Smooth muscle cell (in vitro differentiated cells): ENCODE measurements at regions not wholly inside any gene's neighbourhood (a gene's known extent, or its start where the extent isn't known, plus 50 kb on each side); places are given as distances from the start of the nearest gene placed in this dataset.

Experiments
- DNase-seq: peaks from one replicate; lab custom pipeline; 2025; ENCODE audit not compliant: unreplicated experiment; lab: John Stamatoyannopoulos, UW
- H2AFZ ChIP-seq: fragments of 200-600 bp; sonication (generic); 2 replicates; pipeline ENCODE4 v1.6.0; 2016; ENCODE audit warnings: antibody characterized with exemption, low read depth, mild to moderate bottlenecking
- H3F3A ChIP-seq: fragments of 200-600 bp; sonication (generic); 2 replicates; pipeline ENCODE4 v1.6.0; 2017; ENCODE audit warnings: antibody characterized with exemption, low read depth
- H3K27ac ChIP-seq: fragments of 200-600 bp; sonication (generic); 2 replicates; pipeline ENCODE4 v1.5.1; 2016; ENCODE audit warnings: low read depth, mild to moderate bottlenecking
- H3K27me3 ChIP-seq: fragments of 200-600 bp; sonication (generic); 2 replicates; pipeline ENCODE4 v1.6.1; 2016; ENCODE audit warnings: low read depth, mild to moderate bottlenecking
- H3K36me3 ChIP-seq: fragments of 200-600 bp; sonication (generic); 2 replicates; pipeline ENCODE4 v1.5.1; 2016; ENCODE audit warnings: low read depth
- H3K4me1 ChIP-seq: fragments of 200-600 bp; sonication (generic); 2 replicates; pipeline ENCODE4 v1.5.1; 2016; ENCODE audit warnings: low read depth
- H3K4me2 ChIP-seq: fragments of 200-600 bp; sonication (generic); 2 replicates; pipeline ENCODE4 v1.6.0; 2016; ENCODE audit warnings: mild to moderate bottlenecking
- H3K4me3 ChIP-seq: fragments of 200-600 bp; sonication (generic); 2 replicates; pipeline ENCODE4 v1.5.1; 2016; ENCODE audit warnings: mild to moderate bottlenecking
- H3K79me2 ChIP-seq: fragments of 200-600 bp; sonication (generic); 2 replicates; pipeline ENCODE4 v1.6.0; 2016; ENCODE audit warnings: low read depth, mild to moderate bottlenecking
- H3K9ac ChIP-seq: fragments of 200-600 bp; sonication (generic); 2 replicates; pipeline ENCODE4 v1.6.0; 2016; ENCODE audit warnings: low read depth
- H3K9me3 ChIP-seq: fragments of 200-600 bp; sonication (generic); replicated peaks from 2 replicates; pipeline ENCODE4 v1.5.1; 2016; ENCODE audit warnings: low read depth
- H4K20me1 ChIP-seq: fragments of 200-600 bp; sonication (generic); 2 replicates; pipeline ENCODE4 v1.6.0; 2016; ENCODE audit warnings: low read depth
- CTCF ChIP-seq: fragments of 200-600 bp; sonication (generic); IDR thresholded peaks from 2 replicates; pipeline ENCODE4 v1.5.1; 2017; ENCODE audit warnings: borderline replicate concordance, mild to moderate bottlenecking, antibody characterized with exemption; ENCODE audit not compliant: insufficient read depth, poor library complexity, severe bottlenecking
- WGBS: methylation state at CpG from one replicate; pipeline ENCODE4 v1.1.7; 2016; ENCODE audit warnings: low lambda C conversion rate; 5-methylcytosine and 5-hydroxymethylcytosine counted together

- no peak for DNase-seq
- no peaks in the 10 kb centered on the region for H3K36me3 ChIP-seq
- H3K4me1 ChIP-seq: no peaks in the 10 kb centered on the region
- H3K4me3 ChIP-seq: no peak overlapping the region
- H3K4me2 ChIP-seq: no peak overlapping the region
- H3K9ac ChIP-seq: no peak overlapping the region
- H3F3A ChIP-seq: no peaks in the 10 kb centered on the region
- H3K9me3 ChIP-seq: no peaks in the 10 kb centered on the region
- WGBS: 75% methylated on average over 3 of the region's 3 CpGs
- H3K79me2 ChIP-seq: no peaks in the 10 kb centered on the region
- no peak overlapping the region for H2AFZ ChIP-seq
- no peaks in the 10 kb centered on the region for H4K20me1 ChIP-seq
- no peak for TF ChIP-seq CTCF
- H3K27ac ChIP-seq: no peak overlapping the region
- no peaks in the 10 kb centered on the region for H3K27me3 ChIP-seq
Measured at GRCh38 chr15:29465196-29465595, 195.6 kb upstream of the NSMCE3 start.

GRCh38 chr15:29461877-29462276 lies 192.3 kb upstream of the NSMCE3 start:
- Histone ChIP-seq H3F3A (no peaks in the 10 kb centered on the region), H3K4me2 (no peak overlapping the region), H3K9ac (no peak overlapping the region), H3K79me2 (no peaks in the 10 kb centered on the region), H3K4me1 (no peaks in the 10 kb centered on the region), H3K9me3 (no peaks in the 10 kb centered on the region), H2AFZ (no peak overlapping the region), H3K27me3 (no peaks in the 10 kb centered on the region), H4K20me1 (no peaks in the 10 kb centered on the region), H3K36me3 (no peaks in the 10 kb centered on the region), H3K27ac (no peak overlapping the region), H3K4me3 (no peak overlapping the region)
- no peak for TF ChIP-seq CTCF
- no peak for DNase-seq
- WGBS: 90% methylated on average over 3 of the region's 3 CpGs

GRCh38 chr15:29458361-29458760 lies 188.7 kb upstream of the NSMCE3 start:
- H3K4me3 ChIP-seq: no peak overlapping the region
- no peak overlapping the region for H3K9ac ChIP-seq
- H3K4me2 ChIP-seq: no peak overlapping the region
- no peaks in the 10 kb centered on the region for H3K4me1 ChIP-seq
- H3K79me2 ChIP-seq: no peaks in the 10 kb centered on the region
- no peaks in the 10 kb centered on the region for H4K20me1 ChIP-seq
- WGBS: 90% methylated on average over 7 of the region's 7 CpGs
- H3F3A ChIP-seq: no peaks in the 10 kb centered on the region
- no peaks in the 10 kb centered on the region for H3K27me3 ChIP-seq
- H2AFZ ChIP-seq: no peak overlapping the region
- H3K9me3 ChIP-seq: no peaks in the 10 kb centered on the region
- H3K36me3 ChIP-seq: no peaks in the 10 kb centered on the region
- DNase-seq: no peak
- no peak overlapping the region for H3K27ac ChIP-seq
- no peak for TF ChIP-seq CTCF

GRCh38 chr15:29457729-29458128 lies 188.1 kb upstream of the NSMCE3 start:
- no peak for TF ChIP-seq CTCF
- Histone ChIP-seq H3K9me3 (no peaks in the 10 kb centered on the region), H3K9ac (no peak overlapping the region), H3K79me2 (no peaks in the 10 kb centered on the region), H3F3A (no peaks in the 10 kb centered on the region), H3K4me2 (no peak overlapping the region), H3K36me3 (no peaks in the 10 kb centered on the region), H2AFZ (no peak overlapping the region), H3K4me1 (peaks cover 5% of the 10 kb centered on the region), H3K4me3 (no peak overlapping the region), H3K27ac (no peak overlapping the region), H3K27me3 (no peaks in the 10 kb centered on the region), H4K20me1 (no peaks in the 10 kb centered on the region)
- WGBS: 77% methylated on average over 6 of the region's 6 CpGs
- DNase-seq: no peak
